ENCODE measurements at regions not wholly inside any gene's neighbourhood (a gene's known extent, or its start where the extent isn't known, plus 50 kb on each side); places are given as distances from the start of the nearest gene placed in this dataset.
A peak's percentile ranks its signal among the peaks of the same experiment; 100 is the strongest.

DNA sequence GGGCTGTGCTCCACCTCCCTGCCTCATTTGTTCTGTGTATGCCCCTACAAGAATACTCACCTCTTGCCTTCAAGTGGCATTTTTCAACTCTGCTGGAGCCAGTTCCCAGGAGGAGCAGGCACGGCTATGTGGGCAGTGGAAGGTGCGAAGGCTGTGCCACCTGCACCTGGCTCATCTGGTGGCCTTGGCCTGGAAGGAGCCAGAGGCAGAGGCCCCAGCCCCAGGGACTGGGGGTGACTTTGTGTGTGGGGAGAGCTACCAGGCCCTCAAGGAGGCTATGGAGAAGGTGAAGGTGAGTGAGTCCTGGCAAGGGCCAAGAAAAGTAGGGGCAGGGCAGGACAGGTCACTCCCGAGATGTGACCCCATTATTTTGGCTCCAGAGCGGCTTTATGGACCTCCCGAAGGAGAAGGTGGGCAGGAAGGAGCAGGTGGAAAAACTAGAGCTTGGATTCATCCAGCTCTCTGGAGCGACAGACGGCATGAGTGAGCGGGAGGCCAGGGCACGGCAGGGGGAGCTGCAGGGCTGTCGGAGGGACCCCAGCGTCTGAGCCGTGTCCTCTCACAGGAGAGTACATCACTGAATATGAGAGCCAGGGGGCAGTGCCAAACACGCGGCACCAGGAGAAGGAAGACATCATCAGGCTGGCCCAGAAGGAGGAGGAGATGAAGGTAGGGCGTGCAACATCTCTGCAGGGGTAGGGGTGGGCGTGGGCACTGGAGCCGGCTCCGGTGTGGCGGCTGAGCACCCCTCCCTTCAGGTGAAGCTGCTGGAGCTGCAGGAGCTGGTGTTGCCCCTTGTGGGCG, 57.3 kb upstream of the UBE2Q2 start:
- H4K91ac ChIP-seq (ENCODE audit: insufficient read depth, low read depth, low read length), result no peak overlapping the region
- no peaks in the 10 kb centered on the region for H3K36me3 ChIP-seq (ENCODE audit: control insufficient read depth, insufficient read depth, low read length)
- H3K56ac ChIP-seq (ENCODE audit: extremely low read depth, insufficient read depth, low read length), result no peak overlapping the region
- no peak overlapping the region for H2BK20ac ChIP-seq (ENCODE audit: low read depth, low read length)
- no peak overlapping the region for H3K18ac ChIP-seq (ENCODE audit: low read depth, low read length)
- no peak for TF ChIP-seq CHD1 (IDR thresholded peaks at IDR 0.05; ENCODE audit: low read depth, low read length)
- TF ChIP-seq CTCF (conservative IDR thresholded peaks at IDR 0.05; ENCODE audit: low read depth, low read length), result 0 out of 2 replicates have a peak, but pooled peaks have one; percentile 16
- 0 out of 2 replicates have a peak, but pooled peaks have one; percentile 13 for TF ChIP-seq RAD21 (IDR thresholded peaks at IDR 0.05; ENCODE audit: low read length)
- no peak for TF ChIP-seq RFX5 (IDR thresholded peaks at IDR 0.05; ENCODE audit: low read depth, low read length)
- no peak for TF ChIP-seq MAZ (IDR thresholded peaks at IDR 0.05; ENCODE audit: borderline replicate concordance, low read depth, low read length)
- no peak for TF ChIP-seq POLR2A (IDR thresholded peaks at IDR 0.05; ENCODE audit: low read depth, low read length)
- no peak for TF ChIP-seq FOS (IDR thresholded peaks at IDR 0.05; ENCODE audit: low read depth, low read length)
- peaks cover 68% of the 10 kb centered on the region for H3K27me3 ChIP-seq (ENCODE audit: control insufficient read depth, insufficient read depth, low read length)
- no peak overlapping the region for H2BK5ac ChIP-seq (ENCODE audit: low read depth, low read length, poor library complexity, severe bottlenecking)
- ChIA-PET POLR2A (ENCODE audit: unreplicated experiment) (no interaction called here), CTCF (interaction anchor here (0.6 kb wide), 1 partner anchor 42 kb away, joined by 3 read pairs; no protein-coding TSS in a partner anchor)
- H4K5ac ChIP-seq (ENCODE audit: low read depth, low read length), result no peak overlapping the region
- no peaks in the 10 kb centered on the region for H3K79me1 ChIP-seq (ENCODE audit: low read depth in 1 of 2, low read length in 2 of 2)
- no peak overlapping the region for H3K4ac ChIP-seq (ENCODE audit: low read depth, low read length)
- no peak overlapping the region for H2AK5ac ChIP-seq (ENCODE audit: low read depth, low read length)
- DNase-seq, result no peak
- no peak overlapping the region for H3K4me2 ChIP-seq (ENCODE audit: low read depth, low read length)
- no peak overlapping the region for H2AK9ac ChIP-seq (replicated peaks; ENCODE audit: low read depth, low read length, poor library complexity)
- H2BK15ac ChIP-seq (ENCODE audit: low read depth, low read length), result no peak overlapping the region
- H4K8ac ChIP-seq (ENCODE audit: low read depth in 2 of 2, low read length in 2 of 2), result no peak overlapping the region
- no peaks in the 10 kb centered on the region for H3K9me3 ChIP-seq (ENCODE audit: control insufficient read depth, insufficient read depth, low read length)
- dilution Hi-C loops (cut with HindIII; ENCODE audit: low sequenced_read_pairs, unreplicated experiment), result no loop called here
- no peak overlapping the region for H3K27ac ChIP-seq (ENCODE audit: insufficient read depth, low read length)
- ATAC-seq (ENCODE audit: low read depth), result no peak
- BruUV-seq (replicated peaks), result no TSS peak
- H3K14ac ChIP-seq (replicated peaks; ENCODE audit: low read depth, low read length), result no peak overlapping the region
- H3K4me1 ChIP-seq (ENCODE audit: control insufficient read depth, insufficient read depth, low read length), result no peaks in the 10 kb centered on the region
- no peak overlapping the region for H2AFZ ChIP-seq (replicated peaks; ENCODE audit: low read length, poor library complexity)
- in situ Hi-C loops (cut with MboI; ENCODE audit: low sequenced_read_pairs), result no loop called here
- H4K20me1 ChIP-seq (ENCODE audit: insufficient read depth, low read length), result no peaks in the 10 kb centered on the region
- H3K9ac ChIP-seq (ENCODE audit: low read depth, low read length), result no peak overlapping the region
- H3K9me1 ChIP-seq (ENCODE audit: insufficient read depth, low read length), result no peaks in the 10 kb centered on the region
- H3K4me3 ChIP-seq (ENCODE audit: insufficient read depth, low read depth, low read length), result no peak overlapping the region
- H3K23ac ChIP-seq (ENCODE audit: low read depth, low read length), result no peak overlapping the region
- intact Hi-C loops (cut with micrococcal nuclease), result no loop called here
- H2BK120ac ChIP-seq (ENCODE audit: low read depth, low read length), result no peak overlapping the region
- WGBS, 2 experiments (ENCODE audit: extremely low coverage in 2 of 2, insufficient read length in 1 of 2), result 47% methylated on average over 5 of the region's 20 CpGs; no CpG with 5 or more reads in 1 of the 2 experiments

Measured in IMR-90 (cell line).